ENCODE measurements at regions not wholly inside any gene's neighbourhood (a gene's known extent, or its start where the extent isn't known, plus 50 kb on each side); places are given as distances from the start of the nearest gene placed in this dataset.
"Not testable (repeated sequence)": the region's sequence is repeated elsewhere in the genome, so short reads cannot be mapped to it uniquely, and the experiment has no call there.

DNA sequence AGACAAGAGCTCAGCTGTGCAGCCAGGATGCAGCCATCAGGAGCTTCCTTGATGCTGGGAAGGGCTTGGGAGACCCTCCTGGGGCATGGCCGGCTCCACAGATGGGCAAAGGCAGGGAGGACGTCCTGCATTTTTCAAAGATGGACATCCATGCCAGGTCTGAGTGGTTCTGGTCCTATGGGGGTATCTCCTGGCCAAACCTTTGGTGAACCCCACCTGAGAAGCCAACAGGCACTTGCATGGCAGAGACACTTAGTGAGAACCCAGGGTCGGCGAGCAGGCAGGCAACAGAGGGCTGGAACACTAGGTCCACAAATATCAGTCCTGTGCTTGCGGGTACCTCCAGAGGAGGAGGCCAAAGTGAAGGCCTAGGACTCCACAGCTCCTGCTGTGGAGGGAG is 70.0 kb downstream of the KCTD15 start:
- no peak for DNase-seq

DNA sequence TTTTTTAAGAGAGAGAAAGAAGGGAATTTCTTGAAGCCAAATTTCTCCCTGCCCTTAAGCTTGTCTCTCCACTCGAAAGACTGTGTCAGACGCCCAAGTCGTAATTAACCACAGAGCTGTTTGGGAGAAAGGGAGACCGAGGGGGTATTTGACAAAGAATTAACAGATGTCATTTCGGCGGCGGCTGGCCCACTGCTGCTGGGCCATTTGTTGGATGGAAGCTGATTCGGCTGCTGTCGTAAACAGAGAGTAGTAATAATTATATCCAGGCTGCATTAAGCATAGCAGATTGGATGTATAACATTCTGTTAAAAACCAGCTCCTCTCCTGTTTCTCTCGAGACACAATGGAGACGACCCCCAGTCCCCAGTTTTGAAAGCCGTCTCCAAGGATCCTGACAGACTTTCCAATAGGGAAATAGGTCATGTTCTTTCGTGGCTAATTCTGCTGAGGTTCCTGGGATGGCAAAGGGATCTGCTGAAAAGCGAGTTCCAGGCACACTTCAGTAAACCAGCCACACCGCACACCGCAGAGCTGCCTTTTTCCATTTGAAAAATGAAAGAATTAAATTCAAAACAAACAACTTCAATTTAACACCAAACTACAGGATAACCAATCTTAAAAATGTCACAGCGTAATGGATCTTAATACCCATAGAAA is 71.5 kb downstream of the KCTD15 start:
- no peak for DNase-seq

GRCh38 chr19:33868788-33869412 is 72.2 kb downstream of the KCTD15 start:
- no peak for DNase-seq

GRCh38 chr19:33870298-33870932 is 73.7 kb downstream of the KCTD15 start:
- DNase-seq: not testable (repeated sequence)

DNA sequence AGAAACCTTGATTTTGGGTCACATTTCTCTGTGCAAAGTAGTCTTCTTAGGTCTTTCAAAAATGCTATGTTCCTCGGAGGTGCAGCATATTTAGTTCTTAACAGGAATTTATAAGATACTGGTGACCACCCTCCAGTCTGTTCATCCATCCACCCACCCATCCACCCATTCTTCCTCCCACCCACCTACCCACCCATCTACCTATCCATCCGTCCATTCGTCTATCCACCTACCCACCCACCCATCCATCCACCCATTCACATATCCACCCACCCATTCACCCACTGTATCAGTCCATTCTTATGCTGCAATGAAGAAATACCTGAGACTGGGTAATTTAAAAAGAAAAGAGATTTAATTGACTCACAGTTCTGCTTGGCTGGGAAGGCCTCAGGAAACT is 74.9 kb downstream of the KCTD15 start:
- no peak for DNase-seq

- no peak for DNase-seq
Observed at GRCh38 chr19:33872445-33873320, 76.0 kb downstream of the KCTD15 start.

DNA sequence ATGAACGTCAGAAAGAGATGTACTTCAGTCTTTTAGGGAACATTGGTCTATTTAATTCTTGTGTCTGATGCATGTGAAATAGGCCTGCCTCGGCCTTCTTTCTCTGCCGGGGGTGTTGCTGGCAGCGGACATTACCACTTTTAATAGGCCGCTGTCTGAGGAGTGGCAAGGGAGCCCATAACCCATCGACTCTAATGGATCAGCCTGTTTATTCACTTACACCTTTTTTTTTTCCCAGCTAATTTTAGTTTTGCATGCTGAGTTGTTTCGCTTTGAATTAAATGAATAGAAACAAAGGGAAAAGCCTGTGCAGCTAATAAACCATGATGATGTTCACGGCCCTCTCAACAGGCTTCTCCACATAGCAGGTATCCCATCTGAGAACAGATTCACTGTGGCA is 78.4 kb downstream of the KCTD15 start:
- DNase-seq: no peak

DNA sequence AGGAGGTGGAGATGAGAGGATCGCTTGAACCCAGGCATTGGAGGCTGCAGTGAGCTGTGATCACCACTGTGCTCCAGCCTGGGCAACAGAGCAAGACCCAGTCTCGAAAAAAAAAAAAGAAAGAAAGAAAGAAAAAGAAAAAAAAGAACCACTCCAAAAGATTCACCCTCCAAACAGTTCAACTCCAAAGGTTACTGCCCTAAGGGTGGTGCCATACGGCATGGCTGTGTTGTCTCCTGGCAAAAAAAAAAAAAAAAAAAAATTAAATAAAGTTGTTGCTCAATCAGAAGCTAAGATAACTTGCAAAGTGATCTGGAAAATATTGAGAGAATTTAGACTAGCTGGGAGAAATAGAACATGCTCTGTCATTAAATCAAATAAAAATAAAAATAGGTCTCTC is 79.5 kb downstream of the KCTD15 start:
- no peak for DNase-seq

- DNase-seq: no peak
Observed at GRCh38 chr19:33878030-33878544, 81.4 kb downstream of the KCTD15 start.

DNA sequence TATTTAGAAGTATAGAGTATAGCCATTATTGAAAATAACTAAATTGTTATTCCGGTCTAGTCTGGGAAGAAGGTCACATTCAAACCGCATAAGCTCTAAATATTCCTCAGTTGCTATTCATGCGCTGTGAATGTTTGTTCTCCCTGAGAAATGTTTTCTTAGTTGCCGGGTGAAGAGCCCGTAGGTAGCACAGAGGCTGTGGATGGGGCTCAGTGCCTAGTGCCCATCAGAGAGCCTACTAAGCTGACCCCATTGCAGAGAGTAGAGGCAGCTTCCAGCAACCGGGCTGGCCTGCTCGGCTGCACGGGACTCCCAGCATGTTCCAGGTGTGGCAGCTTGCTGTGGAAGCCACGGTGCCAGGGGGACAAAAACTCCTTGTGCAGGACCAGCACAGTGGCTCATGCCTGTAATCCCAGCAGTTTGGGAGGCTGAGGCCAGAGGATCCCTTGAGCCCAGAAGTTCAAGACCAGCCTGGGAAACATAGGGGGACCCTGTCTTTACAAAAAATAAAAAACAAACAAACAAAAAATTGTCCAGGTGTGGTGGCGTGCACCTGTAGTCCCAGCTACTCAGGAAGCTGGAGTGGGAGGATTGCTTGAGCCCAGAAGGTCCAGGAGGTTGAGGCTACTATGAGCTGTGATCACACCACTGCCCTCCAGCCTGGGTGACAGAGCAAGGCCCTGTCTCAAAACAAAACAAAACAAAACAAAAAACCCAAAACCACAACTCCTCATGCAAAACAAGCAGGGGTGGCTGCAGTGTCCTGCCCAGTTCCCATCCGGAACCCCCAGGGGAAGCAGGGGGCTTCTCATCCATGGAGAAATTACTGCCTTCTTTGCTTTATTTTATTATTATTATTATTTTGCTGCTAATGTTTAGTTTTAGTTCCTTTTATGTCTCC is 82.5 kb downstream of the KCTD15 start:
- DNase-seq: no peak

DNA sequence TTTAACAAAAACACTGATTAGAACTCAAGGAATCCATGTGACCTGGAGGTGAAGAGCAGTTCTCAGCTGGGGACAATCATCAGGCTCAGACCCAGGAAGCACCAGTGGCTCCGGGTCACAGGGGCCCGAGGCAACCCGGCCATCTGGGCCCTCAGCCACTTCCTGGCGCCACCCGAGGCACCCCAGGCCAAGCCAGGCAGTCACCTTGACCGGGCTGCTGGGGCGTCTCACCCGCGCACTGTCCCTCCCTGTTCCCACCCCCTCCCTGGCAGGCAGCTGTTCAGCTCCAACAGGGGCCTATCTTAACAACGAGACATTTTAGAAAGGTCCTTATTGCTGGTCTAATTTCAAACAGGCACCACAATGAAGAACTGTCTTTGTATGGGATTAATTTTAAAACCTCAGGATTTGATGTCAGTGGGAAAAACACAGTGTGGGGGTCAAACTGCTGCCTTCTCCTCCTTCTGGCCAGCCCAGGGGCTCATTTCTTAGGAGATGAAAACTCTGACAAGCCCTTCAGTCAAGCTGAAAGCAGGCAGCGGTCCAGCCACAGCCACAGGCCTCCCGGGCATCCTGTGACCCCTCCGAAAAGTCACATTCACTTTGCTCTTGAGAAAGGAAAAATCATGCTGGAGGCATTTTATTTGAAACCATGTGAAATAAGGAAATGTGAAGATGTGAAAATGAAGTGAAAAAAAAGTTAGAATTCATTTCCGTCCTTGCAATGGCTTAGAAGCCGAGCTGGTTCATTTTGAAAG is 83.3 kb downstream of the KCTD15 start:
- DNase-seq: no peak

- DNase-seq: no peak
Observed at GRCh38 chr19:33883859-33884519, 87.3 kb downstream of the KCTD15 start.

GRCh38 chr19:33885236-33885635 is 88.6 kb downstream of the KCTD15 start:
- no peak for DNase-seq

DNA sequence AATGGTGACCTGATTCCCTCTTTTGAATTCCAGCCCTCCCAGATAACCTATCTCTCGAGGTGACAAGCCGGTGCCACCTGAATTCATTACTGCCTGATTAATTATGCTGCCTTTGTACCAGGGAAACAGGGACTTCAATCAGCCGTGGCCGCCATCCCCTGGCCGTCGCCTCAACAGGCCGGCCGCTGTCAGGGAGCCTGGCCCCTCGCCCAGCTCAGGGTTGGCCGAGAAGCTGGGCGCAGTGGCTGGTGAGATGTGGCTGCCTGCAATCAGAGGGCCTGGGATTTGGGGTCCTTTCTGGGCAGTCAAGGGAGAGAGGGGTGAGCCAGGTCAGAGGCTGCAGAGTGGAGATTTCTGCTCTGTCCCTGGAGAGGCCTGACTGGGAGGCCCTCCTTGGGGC is 91.2 kb downstream of the KCTD15 start:
- no peak for DNase-seq

DNA sequence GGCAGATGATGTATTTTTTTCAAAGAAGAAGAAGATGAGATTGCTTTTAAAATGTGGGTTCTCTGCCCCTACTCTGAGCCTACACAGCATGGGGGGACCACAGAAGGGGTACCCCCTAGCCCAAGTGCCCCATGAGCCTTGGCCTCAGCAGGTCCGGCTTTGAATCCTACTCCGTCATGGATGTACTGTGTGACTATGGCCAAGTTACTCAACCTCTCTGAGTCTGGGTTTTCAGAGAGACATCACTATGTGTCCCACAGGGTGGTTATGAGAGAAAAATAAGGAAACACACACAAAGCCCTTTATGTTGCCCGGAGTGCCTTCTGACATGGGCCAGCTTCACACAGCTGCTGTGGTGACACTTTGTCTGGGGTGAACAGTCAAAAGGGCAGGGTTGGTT is 92.0 kb downstream of the KCTD15 start:
- DNase-seq: no peak

- DNase-seq: no peak
Observed at GRCh38 chr19:33890569-33890968, 93.9 kb downstream of the KCTD15 start.

DNA sequence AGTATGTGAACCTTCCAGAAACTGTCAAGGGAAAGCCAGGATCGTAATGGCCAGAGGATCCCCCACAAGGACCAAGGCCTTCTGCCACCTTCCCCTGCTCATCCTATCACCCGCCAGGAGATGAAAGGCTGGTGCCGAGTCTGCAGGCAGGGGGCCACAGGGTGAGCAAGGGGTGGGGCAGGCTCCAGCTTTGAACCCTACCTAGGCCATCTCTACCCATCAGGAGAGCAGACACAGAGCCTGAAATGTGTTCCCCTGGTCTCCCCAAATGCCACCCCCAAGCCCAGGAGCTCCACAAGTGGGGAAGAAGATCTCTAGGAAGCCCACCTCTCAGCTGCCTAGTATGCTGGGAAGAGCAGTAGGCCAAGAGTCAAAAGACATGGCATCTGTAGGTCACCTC is 95.1 kb downstream of the KCTD15 start:
- no peak for DNase-seq

DNA sequence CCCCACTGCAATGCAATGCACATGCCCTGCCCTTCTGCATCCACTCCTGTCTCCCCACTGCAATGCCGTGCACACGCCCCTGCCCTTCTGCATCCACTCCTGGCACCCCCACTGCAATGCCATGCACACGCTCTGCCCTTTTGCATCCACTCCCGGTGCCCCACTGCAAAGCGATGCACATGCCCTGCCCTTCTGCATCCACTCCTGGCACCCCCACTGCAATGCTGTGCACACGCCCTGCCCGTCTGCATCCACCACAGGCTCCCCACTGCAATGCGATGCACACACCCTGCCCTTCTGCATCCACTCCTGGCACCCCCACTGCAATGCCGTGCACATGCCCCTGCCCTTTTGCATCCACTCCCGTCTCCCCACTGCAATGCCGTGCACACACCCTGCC is 98.1 kb downstream of the KCTD15 start:
- DNase-seq: no peak

DNA sequence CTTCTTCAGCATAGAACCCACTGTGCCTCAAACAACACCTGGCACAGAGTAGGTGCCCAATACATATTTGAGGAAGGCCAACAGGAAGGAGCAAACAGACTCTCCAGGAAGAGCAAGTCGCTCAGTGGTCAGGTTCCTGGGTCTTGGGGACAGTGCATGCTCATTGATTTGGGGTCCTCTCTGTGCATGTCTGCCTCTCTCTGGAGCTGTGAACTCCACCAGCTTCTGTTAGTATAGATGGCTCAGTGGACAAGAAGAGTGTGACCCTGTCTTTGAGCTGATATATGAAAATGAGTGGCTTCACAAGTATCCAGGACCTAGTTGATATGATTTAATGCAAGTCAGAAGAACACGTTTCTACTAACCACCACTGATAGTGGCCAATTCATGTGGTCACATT is 98.7 kb downstream of the KCTD15 start:
- no peak for DNase-seq

DNA sequence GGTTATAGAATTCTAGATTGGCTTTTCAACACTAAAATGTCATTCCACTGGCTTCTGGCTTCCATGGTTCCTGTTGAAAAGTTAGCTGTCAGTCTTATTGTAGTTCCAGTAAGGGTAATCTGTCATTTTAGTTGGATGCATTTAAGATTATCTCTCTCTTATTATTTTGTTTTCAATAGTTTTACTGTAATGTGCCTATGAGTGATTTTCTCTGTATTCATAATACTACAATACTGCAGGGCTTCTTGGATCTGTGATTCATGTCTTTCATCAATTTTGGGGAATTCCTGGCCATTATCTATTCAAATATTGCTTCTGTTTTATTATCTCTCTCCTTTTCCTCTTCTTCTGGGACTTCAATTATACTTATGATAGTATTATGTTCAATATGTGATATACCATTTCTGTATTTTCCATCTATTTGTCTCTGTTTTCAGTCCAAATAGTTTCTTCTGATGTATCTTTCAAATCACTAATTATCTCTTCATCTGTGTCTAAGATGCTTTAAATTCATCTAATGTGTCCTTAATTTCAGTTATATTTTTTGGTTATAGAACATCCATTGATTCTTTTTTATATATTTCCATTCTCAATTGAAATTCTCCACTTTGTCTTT is 101.5 kb downstream of the KCTD15 start:
- no peak for DNase-seq
